Breast epithelium (tissue), 4 donors: ENCODE measurements at regions not wholly inside any gene's neighbourhood (a gene's known extent, or its start where the extent isn't known, plus 50 kb on each side); places are given as distances from the start of the nearest gene placed in this dataset.

Experiments used
- DNase-seq, 2 donors: peaks; one replicate each; pipeline ENCODE4 v3.0.0-alpha.2; 2019; ENCODE audit warnings: low spot score in 2 of 2
- H3K27ac ChIP-seq, 2 donors: fragments of 200-600 bp; sonication (generic) in 1 of 2; one replicate each; pipeline ENCODE4 v1.5.1; 2016 to 2019; ENCODE audit warnings: mild to moderate bottlenecking in 1 of 2
- H3K27me3 ChIP-seq, 2 donors: fragments of 200-600 bp; sonication (generic) in 1 of 2; one replicate each; pipeline versions ENCODE4 v1.5.1 to v1.6.0; 2017 to 2019; ENCODE audit warnings: control low read depth in 1 of 2, mild to moderate bottlenecking in 1 of 2
- H3K36me3 ChIP-seq: fragments of 200-600 bp; one replicate; pipeline ENCODE4 v1.5.1; 2019
- H3K4me1 ChIP-seq, 2 donors: fragments of 200-600 bp; sonication (generic); one replicate each; pipeline ENCODE4 v1.5.1; 2016 to 2019; ENCODE audit warnings: control low read depth in 1 of 2
- H3K4me3 ChIP-seq, 3 donors: fragments of 200-600 bp; sonication (generic); 1 replicate in 2 of 3; 2 replicates in 1 of 3; pipeline ENCODE4 v1.5.1; 2016 to 2019; ENCODE audit warnings: mild to moderate bottlenecking in 3 of 3, moderate library complexity in 2 of 3
- H3K9me3 ChIP-seq, 2 donors: fragments of 200-600 bp; sonication (generic) in 1 of 2; one replicate each; pipeline ENCODE4 v1.5.1; 2016 to 2019; ENCODE audit warnings: control low read depth in 1 of 2
- CTCF ChIP-seq, 3 donors: fragments of 450-650 bp; IDR thresholded peaks; one replicate each; pipeline ENCODE4 v1.5.1; 2016 to 2017; ENCODE audit warnings: antibody characterized with exemption in 3 of 3, mild to moderate bottlenecking in 3 of 3, moderate library complexity in 3 of 3
- POLR2A ChIP-seq: fragments of 450-650 bp; IDR thresholded peaks from one replicate; pipeline ENCODE4 v1.6.1; 2016; ENCODE audit warnings: antibody characterized with exemption, mild to moderate bottlenecking, moderate library complexity
- POLR2AphosphoS5 ChIP-seq, 3 donors: sonication (generic); formaldehyde crosslinking; IDR thresholded peaks; one replicate each; pipeline ENCODE4 v1.6.1; 2017; ENCODE audit warnings: antibody characterized with exemption in 3 of 3
- intact Hi-C: fragments of 100-400 bp; cut with DNase I; formaldehyde crosslinking; loops from one replicate; pipeline ENCODE4 v1.15.1; 2023; ENCODE audit warnings: low total_unique reads

DNA sequence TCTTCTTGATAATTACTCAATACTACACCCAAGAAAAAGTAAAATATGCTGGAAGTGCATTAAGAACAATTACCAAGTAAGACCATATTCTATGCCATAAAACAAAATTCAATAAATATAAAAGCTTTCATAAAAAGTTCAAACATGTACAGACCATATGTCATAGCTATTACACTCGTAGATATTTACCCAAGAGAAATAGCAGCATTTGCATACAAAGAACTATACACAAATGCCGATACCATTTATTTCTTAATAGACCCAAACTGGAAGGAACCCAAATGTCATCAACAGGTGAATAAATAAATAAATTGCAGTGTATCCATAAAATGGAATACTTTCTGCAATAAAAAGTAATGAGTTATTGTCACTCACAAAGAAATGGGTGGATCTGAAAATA, 78.3 kb upstream of the SLC16A7 start:
- no peaks in the 10 kb centered on the region for H3K9me3 ChIP-seq
- no peaks in the 10 kb centered on the region for H3K36me3 ChIP-seq
- intact Hi-C loops: no loop called here
- no peak for TF ChIP-seq POLR2AphosphoS5 (IDR thresholded peaks at IDR 0.05)
- no peak for TF ChIP-seq CTCF (IDR thresholded peaks at IDR 0.05)
- no peak for TF ChIP-seq POLR2A
- no peak for DNase-seq
- H3K27ac ChIP-seq: no peak overlapping the region
- no peaks in the 10 kb centered on the region for H3K4me1 ChIP-seq
- H3K4me3 ChIP-seq: no peak overlapping the region
- no peaks in the 10 kb centered on the region for H3K27me3 ChIP-seq

- Histone ChIP-seq H3K9me3 (no peaks in the 10 kb centered on the region), H3K4me1 (no peaks in the 10 kb centered on the region), H3K36me3 (no peaks in the 10 kb centered on the region), H3K4me3 (no peak overlapping the region), H3K27ac (no peak overlapping the region), H3K27me3 (no peaks in the 10 kb centered on the region)
- TF ChIP-seq POLR2A: no peak
- TF ChIP-seq CTCF (IDR thresholded peaks at IDR 0.05): no peak
- TF ChIP-seq POLR2AphosphoS5 (IDR thresholded peaks at IDR 0.05): no peak
- intact Hi-C loops: no loop called here
- no peak for DNase-seq
Measured at GRCh38 chr12:59500915-59501314, 94.9 kb upstream of the SLC16A7 start.

DNA sequence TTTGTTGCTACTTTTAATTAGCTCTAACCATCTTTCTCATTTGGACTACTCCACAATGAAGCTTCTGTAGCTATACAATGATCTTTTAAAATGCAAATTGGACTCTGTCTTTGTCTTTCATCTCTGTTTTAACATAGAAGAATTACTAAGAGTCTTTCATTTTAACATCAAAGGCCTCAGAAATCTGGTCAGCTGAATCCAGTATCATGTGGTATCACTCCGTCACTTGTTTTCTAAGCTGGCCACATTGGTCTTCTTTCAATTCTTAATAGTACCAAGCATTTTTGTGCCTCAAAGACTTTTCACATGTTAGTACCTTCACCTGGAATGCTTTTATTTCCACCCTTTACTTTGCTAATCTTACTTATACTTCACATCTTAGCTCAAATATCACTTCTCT, 95.5 kb upstream of the SLC16A7 start:
- Histone ChIP-seq H3K27ac (no peak overlapping the region), H3K4me3 (no peak overlapping the region), H3K9me3 (no peaks in the 10 kb centered on the region), H3K36me3 (no peaks in the 10 kb centered on the region), H3K27me3 (no peaks in the 10 kb centered on the region), H3K4me1 (no peaks in the 10 kb centered on the region)
- no peak for DNase-seq
- intact Hi-C loops: no loop called here
- TF ChIP-seq POLR2A (no peak), POLR2AphosphoS5 (IDR thresholded peaks at IDR 0.05) (no peak), CTCF (IDR thresholded peaks at IDR 0.05) (no peak)

GRCh38 chr12:59499774-59500173, 96.1 kb upstream of the SLC16A7 start:
- Histone ChIP-seq H3K9me3 (no peaks in the 10 kb centered on the region), H3K4me3 (no peak overlapping the region), H3K36me3 (no peaks in the 10 kb centered on the region), H3K27ac (no peak overlapping the region), H3K4me1 (no peaks in the 10 kb centered on the region), H3K27me3 (no peaks in the 10 kb centered on the region)
- intact Hi-C loops: no loop called here
- no peak for DNase-seq
- TF ChIP-seq POLR2A (no peak), CTCF (IDR thresholded peaks at IDR 0.05) (no peak), POLR2AphosphoS5 (IDR thresholded peaks at IDR 0.05) (no peak)

DNA sequence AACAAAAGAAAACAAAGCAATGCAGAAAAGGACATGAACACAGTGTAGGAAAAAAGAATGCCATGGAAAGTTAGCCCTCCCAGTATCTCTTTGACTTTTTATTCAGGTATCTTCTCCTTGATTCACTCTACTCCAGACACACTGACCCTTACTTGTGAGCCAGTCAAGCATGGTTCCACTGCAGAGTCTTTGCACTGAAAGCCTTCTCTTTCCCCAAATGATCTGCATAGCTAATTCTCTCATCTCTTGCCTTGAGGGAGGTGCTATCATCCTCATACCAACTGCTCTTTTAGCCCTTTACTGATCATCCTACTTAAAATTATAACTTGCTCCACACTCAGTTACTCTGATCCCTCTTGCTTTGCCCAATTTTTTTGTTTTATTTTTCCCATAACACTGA, 101.2 kb upstream of the SLC16A7 start:
- intact Hi-C loops: no loop called here
- Histone ChIP-seq H3K36me3 (no peaks in the 10 kb centered on the region), H3K4me1 (no peaks in the 10 kb centered on the region), H3K4me3 (no peak overlapping the region), H3K27me3 (no peaks in the 10 kb centered on the region), H3K27ac (no peak overlapping the region), H3K9me3 (no peaks in the 10 kb centered on the region)
- DNase-seq: no peak
- no peak for TF ChIP-seq CTCF (IDR thresholded peaks at IDR 0.05)
- TF ChIP-seq POLR2A: no peak
- no peak for TF ChIP-seq POLR2AphosphoS5 (IDR thresholded peaks at IDR 0.05)
